ENCODE measurements at regions not wholly inside any gene's neighbourhood (a gene's known extent, or its start where the extent isn't known, plus 50 kb on each side); places are given as distances from the start of the nearest gene placed in this dataset.

DNA sequence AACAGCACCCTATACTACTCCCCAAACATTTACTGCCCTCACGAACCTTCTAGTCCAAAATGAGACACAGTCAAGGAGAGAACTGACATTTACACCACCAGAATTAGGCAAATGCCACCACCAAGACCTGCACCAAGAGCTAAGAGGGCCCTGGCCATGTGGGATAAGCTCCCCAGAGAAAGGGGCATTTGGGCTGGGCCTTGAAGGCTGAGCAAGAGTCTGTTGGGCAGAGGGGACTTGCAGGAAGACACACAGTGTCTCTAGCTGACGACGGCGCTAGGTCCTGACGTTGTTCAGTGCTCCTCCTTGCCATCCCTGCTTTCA, 326.4 kb upstream of the ZMIZ1 start:
- DNase-seq (ENCODE audit: insufficient read length, low spot score) (no peak), FAIRE-seq (no peak)
- TF ChIP-seq, protein P1, sequence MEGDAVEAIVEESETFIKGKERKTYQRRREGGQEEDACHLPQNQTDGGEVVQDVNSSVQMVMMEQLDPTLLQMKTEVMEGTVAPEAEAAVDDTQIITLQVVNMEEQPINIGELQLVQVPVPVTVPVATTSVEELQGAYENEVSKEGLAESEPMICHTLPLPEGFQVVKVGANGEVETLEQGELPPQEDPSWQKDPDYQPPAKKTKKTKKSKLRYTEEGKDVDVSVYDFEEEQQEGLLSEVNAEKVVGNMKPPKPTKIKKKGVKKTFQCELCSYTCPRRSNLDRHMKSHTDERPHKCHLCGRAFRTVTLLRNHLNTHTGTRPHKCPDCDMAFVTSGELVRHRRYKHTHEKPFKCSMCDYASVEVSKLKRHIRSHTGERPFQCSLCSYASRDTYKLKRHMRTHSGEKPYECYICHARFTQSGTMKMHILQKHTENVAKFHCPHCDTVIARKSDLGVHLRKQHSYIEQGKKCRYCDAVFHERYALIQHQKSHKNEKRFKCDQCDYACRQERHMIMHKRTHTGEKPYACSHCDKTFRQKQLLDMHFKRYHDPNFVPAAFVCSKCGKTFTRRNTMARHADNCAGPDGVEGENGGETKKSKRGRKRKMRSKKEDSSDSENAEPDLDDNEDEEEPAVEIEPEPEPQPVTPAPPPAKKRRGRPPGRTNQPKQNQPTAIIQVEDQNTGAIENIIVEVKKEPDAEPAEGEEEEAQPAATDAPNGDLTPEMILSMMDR (IDR thresholded peaks at IDR 0.05; ENCODE audit: insufficient read depth, missing control alignments): no peak

DNA sequence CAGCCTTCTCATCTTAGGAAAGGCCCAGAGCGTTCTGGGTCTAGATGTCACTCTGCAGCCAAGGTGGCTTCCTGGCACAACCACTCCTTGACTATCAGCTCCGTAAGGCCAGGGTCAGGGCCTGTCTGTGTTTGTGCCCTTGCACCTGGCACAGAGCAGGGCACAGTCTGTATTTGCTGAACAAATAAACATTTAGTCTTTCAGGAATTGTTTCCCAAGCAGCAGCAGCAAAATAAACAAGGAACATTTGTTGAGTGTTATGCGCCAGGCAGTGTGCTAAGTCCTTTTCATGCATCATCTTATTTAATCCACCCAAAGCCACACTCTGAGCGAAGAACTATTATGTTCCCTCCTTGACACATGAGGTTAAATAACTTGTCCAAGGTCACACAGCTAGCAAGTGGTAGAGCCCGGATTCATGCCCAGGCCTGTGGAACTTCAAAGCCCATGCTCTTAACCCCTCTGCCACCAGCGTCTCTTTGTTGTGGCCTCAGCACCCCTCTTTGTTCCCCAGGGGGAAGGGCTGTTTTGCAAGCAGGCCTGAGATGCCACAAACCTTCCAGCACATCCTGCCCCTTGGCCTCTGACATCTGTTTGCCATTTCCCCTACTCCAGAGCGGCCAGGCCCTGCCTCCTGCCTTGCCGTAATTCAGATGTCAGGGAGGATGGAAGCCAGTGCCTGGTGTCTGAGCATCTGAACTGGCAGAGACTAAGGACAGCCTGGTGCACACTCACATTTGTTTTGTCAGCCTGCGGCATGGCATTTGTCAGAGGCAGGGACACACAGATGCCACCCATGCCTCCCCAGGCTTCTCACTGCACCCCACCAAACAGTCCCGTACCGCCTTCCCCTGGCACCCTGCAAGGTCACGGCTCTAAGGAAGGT, 325.8 kb upstream of the ZMIZ1 start:
- TF ChIP-seq, protein P1 (IDR thresholded peaks at IDR 0.05; ENCODE audit: insufficient read depth, missing control alignments): no peak
- no peak for DNase-seq (ENCODE audit: insufficient read length, low spot score)
- FAIRE-seq: no peak

DNA sequence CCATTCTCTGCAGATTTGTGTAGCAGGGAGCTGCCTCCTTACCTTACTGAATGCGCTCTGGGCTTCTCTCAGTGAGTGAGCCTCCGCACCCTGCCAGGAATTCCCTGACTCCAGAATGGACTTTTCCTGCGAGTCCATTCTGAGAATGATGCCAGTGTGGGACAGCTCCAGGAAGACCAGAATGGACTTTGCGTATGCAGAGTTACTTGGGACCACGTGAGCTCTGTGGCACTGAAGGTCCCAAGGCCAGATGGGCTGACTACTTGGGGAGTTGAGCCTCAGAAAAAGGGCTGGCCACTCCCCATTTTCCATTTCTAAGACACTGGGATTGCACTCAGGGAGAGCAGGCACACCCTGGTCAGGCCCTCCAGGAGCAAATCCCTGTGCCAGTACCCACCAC, 324.7 kb upstream of the ZMIZ1 start:
- no peak for FAIRE-seq
- no peak for DNase-seq (ENCODE audit: insufficient read length, low spot score)
- TF ChIP-seq, protein P1 (IDR thresholded peaks at IDR 0.05; ENCODE audit: insufficient read depth, missing control alignments): no peak

DNA sequence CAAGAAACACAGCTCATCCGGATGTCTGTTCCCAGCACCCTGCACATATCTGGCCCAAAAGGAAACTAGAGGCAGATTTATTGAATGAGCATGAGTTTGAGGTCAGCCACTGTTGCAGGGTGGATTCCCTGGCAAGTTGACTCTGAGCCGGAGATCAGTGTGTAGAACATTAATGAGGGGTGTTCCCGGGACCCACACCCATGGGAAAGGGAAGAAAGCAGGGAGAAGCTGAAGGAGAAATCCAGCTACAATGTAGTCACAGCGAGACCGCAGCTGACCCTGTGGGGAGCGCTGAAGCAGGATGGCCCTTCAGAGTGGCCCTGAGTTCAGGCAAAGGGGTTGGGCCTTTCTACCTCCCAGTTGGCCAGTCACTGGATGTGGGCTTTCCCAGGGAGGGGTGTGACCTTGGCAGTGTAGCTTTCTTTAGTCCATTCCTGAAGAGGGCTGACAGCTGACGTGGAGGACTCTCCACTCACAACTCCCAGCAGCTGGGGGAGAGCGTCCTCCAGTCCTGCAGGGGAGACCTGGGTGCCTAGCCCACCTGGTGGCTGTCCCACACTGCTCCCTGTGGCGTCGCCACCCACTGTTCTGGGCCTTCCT, 324.2 kb upstream of the ZMIZ1 start:
- no peak for FAIRE-seq
- DNase-seq (ENCODE audit: insufficient read length, low spot score): no peak
- TF ChIP-seq, protein P1 (IDR thresholded peaks at IDR 0.05; ENCODE audit: insufficient read depth, missing control alignments): no peak

DNA sequence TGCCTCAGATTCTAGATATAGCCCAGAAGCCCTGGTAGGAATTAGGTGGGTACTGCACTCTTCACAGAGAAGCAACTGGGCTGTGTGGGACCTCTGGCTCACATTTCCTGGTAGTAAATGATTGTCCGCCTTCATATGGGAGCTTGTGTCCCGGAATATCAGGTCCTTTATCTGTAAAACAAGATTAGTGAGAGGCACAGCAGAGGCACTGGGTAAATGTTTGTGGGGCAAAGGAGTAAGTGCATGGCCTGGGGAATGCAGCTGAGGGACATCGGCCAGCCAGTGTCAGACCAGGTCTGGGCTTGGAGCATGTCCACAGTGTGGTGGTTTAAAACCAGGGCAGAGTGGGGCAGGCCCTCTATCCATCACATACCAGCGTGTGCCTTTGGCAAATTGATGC, 323.3 kb upstream of the ZMIZ1 start:
- no peak for FAIRE-seq

DNA sequence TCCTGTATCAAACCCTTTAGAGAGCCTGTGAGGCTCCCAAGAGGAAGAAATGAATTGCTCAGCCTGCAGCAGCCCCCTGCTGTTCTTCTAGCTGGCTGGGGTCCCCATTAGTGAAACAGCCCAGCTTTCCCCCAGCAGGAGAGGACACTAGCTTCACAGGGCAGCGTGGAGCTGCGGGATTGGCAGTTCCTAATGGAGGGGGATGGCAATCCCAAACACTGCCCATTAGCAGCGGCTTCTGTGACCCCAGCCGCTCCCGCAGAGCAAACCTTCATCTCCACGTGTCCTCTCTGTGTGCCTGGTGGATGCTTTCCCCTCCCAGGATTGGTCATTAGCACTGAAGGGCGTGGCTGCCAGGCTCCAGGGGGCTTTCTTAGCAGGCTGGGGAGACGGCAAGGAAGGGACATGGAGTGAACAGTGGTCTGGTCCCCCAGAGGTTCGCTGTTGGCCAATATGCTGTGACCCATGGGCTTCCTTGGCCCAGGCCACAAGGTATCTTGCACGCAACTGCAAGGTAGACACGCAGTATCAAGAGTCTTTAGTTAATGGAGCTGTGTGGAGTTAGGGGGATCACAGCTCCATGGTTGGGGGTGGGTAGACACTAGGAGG, 322.5 kb upstream of the ZMIZ1 start:
- DNase-seq (ENCODE audit: insufficient read length, low spot score) (no peak), FAIRE-seq (no peak)
- TF ChIP-seq, protein P1 (IDR thresholded peaks at IDR 0.05; ENCODE audit: insufficient read depth, missing control alignments): no peak

More for the DNA sequence above, 323.3 kb upstream of the ZMIZ1 start:
- DNase-seq (ENCODE audit: insufficient read length, low spot score): no peak
- TF ChIP-seq, protein P1 (IDR thresholded peaks at IDR 0.05; ENCODE audit: insufficient read depth, missing control alignments): no peak

Measured in D721Med (cell line).